ENCODE measurements at regions not wholly inside any gene's neighbourhood (a gene's known extent, or its start where the extent isn't known, plus 50 kb on each side); places are given as distances from the start of the nearest gene placed in this dataset.
"Not testable (repeated sequence)": the region's sequence is repeated elsewhere in the genome, so short reads cannot be mapped to it uniquely, and the experiment has no call there.

GRCh38 chr4:28116526-28117083 is 1256.0 kb downstream of the STIM2 start:
- not testable (repeated sequence) for TF ChIP-seq CTCF, POLR2A (IDR thresholded peaks at IDR 0.05)

Measured in lower leg skin (tissue), 3 donors.